ENCODE measurements at regions not wholly inside any gene's neighbourhood (a gene's known extent, or its start where the extent isn't known, plus 50 kb on each side); places are given as distances from the start of the nearest gene placed in this dataset.

DNA sequence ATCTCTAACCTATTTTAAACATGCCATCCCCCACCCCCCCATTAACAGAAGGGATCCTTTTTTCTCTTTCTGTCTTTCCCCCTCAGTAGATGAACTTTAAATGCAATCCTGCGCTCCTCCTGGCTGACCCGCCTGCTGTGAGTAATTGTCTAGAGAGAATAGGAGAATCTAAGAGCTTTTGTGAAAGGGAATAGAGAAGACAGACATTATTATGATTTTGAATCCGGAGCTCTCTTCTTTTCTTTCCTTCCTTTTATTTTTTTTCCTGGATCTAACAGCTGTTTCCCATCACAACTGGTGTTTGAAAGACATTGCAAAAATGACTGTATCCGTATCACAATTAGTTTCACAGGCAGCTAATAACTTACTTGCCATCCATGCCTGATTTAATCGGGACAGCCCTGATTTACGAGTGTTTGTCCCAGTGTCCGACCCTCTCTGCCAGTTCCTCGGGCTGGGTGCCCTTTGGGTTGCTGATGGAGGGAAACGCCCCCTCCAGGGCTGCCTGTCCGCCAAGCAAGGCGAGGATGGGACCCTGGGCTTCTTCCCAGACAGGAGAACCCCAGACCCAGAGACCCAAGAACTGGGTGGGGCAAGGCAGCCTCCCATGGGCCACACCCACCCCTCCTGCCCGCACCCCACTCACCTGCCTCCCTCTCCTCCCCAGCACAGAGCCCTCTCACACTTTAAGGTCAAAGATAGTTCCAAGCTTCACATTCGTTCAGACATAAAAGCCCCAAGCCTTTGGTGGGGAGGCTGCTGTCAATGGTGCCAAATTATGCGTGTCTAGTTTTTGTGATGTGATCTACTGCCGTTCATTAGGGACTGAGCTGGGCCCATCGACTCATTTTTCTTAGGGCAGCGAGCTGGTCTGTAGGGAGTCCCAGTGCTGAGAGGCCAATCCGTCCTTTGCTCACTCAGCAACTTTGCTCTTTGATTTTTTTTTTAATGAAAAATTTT lies 231.7 kb downstream of the ZNF516 start:
- TF ChIP-seq, protein P1, sequence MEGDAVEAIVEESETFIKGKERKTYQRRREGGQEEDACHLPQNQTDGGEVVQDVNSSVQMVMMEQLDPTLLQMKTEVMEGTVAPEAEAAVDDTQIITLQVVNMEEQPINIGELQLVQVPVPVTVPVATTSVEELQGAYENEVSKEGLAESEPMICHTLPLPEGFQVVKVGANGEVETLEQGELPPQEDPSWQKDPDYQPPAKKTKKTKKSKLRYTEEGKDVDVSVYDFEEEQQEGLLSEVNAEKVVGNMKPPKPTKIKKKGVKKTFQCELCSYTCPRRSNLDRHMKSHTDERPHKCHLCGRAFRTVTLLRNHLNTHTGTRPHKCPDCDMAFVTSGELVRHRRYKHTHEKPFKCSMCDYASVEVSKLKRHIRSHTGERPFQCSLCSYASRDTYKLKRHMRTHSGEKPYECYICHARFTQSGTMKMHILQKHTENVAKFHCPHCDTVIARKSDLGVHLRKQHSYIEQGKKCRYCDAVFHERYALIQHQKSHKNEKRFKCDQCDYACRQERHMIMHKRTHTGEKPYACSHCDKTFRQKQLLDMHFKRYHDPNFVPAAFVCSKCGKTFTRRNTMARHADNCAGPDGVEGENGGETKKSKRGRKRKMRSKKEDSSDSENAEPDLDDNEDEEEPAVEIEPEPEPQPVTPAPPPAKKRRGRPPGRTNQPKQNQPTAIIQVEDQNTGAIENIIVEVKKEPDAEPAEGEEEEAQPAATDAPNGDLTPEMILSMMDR (IDR thresholded peaks at IDR 0.05) = no peak
- TF ChIP-seq POLR2AphosphoS5 (IDR thresholded peaks at IDR 0.05; ENCODE audit: insufficient read depth in 1 of 2, low read depth in 1 of 2) = no peak
